Fibroblast of skin of scalp (primary cell): ENCODE measurements at regions not wholly inside any gene's neighbourhood (a gene's known extent, or its start where the extent isn't known, plus 50 kb on each side); places are given as distances from the start of the nearest gene placed in this dataset.

Experiments used
- DNase-seq: peaks from one replicate; pipeline ENCODE4 v3.0.0-alpha.2; 2013

DNA sequence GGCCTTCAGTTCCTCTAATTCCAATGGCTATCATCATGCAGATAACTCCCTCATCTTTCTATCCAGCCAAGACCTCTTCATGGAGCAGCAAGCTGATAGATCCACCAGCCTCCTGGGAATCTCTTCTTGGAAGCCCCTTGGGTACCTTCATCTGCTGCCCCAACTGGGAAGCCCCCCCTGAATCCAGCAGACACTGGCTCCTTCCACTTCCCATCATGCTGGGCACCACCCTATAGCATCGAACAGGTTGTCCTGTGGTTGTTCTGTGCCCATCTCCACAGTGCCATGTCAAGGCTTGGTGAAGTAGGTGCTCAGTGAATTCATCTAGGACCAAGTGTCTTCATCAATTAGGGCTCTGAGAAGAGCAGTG, 410.4 kb upstream of the KLF4 start:
- DNase-seq, result no peak

DNA sequence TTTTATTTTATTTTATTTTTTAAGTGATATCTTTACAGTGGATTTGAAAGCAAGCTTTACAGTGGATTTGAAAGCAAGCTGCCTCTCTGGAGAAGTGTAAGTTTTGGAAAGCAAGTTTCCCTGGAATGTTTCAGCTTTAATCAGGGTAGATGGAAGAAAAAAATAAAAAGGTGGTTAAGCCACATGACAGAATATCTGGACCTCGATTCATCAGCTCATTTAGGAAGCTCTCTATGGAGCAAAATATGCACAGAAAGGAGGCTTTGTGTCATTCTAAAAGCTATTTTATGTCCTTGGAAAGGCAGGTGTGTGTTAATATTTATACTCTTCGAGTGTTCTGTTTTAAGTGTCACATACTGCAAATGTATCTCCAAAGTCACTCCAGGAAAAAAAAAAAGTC, 409.2 kb upstream of the KLF4 start:
- no peak for DNase-seq

DNA sequence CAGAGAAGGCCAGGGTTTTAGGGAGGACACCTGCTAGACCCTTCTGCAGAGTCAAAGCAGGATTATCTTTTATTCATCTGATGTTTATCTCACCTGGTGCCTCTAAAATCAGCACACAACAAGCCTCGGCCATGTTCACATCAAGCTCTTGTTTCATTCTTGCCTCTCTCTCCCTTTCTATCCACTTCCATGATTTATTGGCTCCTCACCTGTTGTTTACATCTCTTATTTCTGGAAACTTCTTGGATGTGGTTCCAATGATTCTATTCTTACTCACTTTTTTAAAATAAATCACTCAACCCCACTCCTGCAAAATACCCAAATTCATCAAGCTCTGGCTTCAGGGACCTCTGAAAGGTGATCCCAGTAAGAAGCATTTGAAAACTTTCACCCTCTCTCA, 407.0 kb upstream of the KLF4 start:
- no peak for DNase-seq

DNA sequence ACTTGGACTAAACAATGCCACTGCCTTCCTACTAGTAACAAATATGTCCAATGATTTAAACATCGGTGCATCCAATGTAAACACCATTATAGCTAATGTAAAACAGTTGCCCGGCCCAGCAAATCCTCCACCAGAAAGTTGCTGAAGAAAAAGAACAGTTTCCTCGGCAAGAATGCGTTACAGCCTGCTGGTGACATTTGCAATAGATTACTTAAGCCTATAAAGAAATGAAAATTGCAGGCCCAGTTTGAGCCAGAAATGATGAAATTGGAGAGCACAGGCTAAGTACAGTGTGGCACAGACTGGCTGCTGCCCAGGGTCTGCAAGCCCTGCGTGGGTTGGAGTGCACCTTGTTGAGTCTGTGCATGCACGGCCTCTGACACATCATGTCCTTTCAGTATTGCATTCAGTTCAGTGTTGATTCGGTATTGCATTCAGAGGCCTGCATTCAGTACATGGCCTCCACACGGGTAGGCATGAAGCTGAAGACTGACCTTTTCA, 406.0 kb upstream of the KLF4 start:
- DNase-seq, result peak; percentile 47

DNA sequence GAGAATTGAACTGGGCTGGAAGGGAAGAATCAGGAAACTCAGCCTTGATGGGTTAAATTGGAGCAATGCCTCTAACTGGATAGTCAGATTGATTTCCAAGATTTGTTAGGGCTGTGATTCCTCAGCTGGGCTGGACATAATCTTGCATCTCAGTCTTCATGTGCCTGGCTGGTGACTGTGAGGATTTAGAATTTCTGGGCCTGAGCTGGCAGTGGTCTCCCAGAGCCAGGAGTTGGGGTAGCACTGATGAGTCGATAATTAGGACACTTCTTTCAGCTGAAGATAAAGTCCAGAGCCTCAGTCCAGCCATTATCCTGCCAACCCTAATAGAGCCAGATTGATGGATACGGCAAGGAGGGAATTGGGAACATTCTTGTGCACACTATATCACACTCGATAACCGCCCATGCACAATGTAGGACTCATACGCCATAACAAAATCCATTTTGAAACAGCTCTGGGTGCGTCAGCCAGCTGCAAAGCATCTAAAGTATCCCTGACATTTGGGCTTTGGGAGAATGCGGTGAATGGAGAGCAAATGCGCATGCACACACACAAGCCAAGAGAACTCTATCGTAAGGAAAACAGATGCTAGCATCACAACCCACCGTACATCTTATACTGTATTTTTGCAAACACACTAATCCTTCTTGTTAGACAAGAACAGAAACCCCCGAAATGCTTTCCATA, 405.1 kb upstream of the KLF4 start:
- DNase-seq, result peak; percentile 89

DNA sequence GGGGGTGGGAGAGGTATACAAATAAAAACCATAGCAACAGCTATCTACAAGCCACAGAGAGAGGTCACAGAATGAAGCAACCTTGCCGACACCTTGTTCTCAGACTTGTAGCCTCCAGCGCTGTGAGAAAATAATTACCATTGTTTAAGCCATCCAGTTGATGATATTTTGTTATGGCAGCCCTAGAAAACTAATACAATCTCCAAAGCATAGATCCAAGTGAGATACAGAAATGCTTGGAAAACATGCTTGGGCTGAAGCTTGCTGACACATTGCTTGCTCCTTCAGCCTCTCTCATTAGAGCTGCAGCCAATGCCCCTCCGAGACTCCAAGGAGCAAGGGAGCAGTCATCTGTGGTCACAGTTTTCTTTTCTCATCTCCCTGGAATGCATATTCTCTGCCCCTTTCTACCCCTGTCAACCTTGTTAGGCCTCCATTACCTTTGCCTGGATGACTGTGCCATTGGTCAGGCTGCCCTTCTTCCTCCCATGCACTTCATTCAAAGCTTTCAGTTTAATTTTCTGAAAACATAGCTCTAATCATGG, 401.4 kb upstream of the KLF4 start:
- DNase-seq, result peak; percentile 37

DNA sequence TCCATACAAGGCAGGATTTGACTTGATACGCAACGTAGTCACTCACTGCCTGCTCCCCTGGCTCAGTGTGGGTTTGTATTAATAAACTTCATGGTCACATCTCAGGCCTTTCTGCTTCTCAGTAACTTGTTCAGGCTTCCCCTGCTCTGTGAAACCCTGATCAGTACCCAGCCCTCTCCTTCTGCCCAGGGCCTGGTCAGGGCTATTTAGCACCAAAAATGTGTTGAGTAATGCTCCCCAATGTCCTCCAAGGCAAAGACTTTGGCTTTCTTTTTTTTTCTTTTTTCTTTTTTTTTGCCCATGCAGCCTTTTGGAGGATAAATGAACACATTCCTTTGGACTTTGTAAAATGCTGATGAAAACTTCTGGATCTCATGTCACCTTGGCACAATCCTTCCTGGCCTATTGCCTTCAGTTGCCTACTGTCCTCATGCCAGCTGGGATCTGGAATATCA, 399.2 kb upstream of the KLF4 start:
- DNase-seq, result peak; percentile 11

DNA sequence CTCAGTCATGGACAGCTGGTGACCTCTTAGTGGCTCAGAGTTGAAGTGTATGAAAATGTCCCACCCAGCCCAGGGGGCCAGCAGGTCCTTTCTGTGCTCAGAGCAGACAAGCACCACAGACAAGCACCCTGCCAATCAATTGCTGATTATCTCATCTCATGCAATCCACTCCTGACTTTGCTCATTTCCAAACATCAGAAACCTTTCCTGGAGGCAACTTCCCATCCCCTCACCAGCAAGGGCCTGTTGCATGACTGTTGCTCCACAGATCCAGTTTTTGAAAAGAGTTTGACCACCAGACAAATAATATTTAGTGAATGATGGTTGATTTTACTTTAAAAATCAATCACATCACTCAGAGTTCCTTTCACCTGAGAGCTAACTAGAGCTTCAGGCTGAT, 397.3 kb upstream of the KLF4 start:
- DNase-seq, result no peak

DNA sequence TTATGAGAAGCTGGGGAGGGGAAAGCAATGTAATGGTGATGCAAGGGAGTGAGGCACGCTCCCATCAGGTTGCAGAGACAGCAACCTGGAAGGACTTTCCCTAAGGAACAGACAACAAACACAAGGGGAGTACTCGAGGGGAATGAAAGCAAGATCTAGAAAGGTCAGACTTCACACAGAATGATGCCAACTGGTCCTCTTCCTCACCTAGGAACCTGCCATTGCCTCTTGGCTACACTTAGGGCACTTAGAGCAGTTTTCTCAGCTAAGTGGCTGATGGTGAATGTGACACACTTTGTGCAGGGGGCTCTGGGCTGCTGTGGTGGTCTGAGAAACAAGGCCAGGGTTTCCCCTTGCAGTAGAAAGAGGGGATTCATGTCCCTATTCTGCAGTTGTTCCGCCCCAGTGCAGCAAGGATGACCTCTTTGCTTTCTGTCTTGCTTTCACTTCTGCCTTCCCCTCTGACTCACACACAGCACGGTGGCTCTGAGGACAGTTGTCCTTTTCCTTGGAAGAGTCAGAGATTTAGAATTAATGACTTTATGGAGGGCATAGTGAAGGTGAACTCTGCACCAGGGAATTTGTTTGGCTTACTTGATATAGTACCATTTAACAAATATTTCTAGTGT, 394.0 kb upstream of the KLF4 start:
- no peak for DNase-seq

DNA sequence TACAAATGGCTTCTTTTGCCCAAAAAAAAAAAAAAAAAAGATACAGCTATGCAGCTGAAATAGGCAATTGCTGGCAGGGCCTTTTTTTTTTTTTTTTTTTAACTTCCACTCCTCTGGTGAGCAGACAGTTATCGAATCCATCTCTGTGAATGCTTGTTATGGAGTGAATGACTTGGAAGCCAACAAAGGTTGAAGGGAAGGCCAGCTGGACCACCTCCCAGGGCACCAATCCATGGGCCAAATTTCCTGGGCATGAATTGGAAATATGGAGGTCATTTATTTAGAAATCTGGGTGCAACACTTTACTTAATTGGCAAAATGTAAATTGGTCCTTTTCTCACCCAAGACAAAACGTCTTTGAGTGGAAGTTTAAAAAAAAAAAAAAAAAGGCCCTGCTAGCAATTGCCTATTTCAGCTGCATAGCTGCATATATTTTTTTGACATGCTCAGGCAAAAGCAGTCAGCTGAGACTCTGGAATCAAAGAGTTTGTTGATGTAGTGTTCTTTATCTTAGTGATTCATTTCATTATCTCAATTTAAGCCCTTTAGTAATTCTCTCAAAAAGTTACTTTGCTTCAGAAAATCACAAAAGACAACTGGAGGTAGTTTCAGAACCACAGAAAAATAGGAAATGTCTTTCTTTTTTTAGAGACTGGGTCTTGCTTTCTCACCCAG, 392.2 kb upstream of the KLF4 start:
- DNase-seq, result no peak

DNA sequence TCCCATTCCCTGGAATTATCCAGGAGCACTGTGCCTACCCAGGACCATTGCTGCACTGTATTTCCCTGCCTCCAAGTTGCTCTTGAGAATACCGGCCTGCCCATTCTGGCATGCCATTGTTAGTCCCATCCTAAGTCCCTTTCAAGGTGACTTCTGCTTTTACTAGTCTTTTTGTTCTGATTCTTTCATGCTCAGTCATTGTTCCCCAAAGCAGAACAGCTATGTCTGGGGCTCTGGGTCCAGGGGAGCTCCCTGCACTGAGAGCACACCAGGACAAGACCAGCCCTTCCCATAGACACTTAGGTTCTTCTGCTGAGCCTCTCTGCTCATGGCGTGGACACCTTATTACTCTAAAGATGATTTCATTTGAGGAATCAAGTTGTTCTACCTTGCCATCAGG, 388.9 kb upstream of the KLF4 start:
- no peak for DNase-seq

DNA sequence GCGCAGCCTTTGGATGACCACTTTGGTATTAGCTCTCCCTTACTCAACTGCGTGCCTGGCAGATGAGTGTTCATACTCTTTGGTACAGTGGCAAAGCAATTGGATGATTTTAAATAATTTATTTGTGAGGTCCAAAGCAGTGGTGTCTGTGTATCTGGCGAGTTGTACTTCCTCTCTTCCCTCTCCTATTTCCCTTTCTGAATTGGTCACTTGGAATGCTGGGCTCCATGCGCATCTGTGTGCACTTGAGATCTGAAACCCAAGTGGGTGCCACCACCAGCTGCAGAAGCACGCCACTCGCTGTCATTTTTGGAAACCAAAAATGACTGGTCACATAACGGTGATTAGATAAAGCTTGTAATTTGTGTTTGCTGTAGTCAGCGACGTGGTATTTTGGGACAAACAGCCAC, 386.0 kb upstream of the KLF4 start:
- DNase-seq, result no peak

DNA sequence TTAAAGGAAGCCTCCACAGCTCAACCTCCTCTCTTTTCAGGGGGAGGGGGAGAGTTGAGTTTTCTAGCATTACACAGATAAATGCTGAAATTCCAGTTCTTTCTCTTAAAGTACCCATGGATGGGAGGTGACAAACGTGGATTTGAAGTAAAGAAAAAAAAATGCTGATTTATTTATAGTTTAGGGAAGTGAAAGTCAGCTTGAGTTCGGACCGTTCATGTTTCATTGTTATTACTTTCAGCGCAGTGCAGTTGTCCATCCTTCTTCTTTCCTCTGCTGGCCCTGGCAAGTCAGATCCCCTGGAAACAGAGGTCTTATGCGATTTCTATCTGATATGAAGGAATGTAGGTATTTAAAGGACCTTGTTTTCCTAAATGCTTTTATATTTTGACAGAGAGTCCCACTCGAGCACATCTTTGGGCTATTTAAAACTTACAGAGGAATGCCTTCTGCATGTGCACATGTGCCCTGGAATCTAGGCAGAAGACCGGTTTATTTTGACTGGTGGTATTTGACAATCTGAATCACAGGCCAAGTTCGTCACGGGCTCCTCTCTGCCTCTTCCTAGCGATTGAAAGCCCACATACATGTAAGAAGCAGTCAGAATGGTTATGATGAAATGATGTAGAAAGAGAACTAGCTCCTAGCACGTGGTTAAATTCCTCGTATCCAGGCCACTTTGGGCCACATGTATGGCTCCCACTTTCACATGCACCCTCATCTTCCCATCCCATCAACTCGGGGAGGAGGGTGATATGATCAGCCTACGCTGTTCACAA, 385.2 kb upstream of the KLF4 start:
- no peak for DNase-seq

DNA sequence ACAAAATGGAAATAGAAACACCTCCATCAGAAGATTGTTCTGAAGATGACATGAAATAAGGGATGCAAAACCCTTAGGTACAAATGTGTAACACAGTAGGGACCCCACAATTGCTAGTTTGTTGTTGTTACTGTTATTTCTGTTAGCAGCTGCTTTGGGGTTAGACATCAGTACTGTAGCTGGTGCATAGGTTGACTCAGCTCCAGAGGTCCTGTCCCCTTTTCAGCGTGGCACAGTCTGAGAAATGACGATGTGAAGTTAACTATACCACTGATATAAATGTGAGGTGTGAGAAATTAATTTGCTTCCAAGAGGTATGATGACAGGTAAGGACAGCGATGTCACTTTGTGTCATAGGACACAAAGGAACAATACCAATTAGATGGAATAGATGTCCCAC, 384.6 kb upstream of the KLF4 start:
- no peak for DNase-seq

DNA sequence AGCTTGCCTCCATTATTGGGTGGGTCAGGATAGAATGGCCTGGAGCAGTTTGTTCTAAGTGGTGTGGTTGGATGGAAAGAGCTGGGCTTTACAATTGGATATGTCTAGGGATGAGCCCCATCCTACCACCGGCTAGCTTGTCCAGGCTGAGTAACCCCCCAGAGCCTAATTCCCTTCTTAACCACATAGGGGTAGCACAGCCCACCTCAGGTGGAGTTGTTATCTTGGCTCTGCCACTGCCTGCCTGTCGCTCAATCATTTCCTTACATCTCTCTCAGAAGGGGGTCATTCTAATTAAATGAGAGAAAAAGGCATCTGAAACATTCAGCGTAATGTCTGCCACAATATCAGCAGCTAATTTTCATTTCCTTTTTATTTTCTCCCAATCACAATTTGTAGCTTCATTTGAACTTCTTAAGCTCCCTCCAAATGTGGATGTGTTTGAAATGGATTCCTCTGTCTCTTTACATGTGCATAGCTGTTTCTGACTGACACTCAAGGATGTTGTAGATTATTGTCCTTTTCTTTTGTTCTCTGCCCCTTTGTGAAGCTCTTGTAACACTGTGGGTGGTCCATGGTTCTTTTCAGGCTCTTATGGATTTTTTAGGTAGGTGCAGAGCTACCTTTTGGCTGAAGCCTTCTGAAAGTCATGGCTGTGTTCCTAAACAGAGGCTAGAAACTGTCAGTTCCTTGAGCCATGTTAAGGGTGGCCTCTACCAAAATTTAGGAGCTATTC, 383.1 kb upstream of the KLF4 start:
- no peak for DNase-seq

DNA sequence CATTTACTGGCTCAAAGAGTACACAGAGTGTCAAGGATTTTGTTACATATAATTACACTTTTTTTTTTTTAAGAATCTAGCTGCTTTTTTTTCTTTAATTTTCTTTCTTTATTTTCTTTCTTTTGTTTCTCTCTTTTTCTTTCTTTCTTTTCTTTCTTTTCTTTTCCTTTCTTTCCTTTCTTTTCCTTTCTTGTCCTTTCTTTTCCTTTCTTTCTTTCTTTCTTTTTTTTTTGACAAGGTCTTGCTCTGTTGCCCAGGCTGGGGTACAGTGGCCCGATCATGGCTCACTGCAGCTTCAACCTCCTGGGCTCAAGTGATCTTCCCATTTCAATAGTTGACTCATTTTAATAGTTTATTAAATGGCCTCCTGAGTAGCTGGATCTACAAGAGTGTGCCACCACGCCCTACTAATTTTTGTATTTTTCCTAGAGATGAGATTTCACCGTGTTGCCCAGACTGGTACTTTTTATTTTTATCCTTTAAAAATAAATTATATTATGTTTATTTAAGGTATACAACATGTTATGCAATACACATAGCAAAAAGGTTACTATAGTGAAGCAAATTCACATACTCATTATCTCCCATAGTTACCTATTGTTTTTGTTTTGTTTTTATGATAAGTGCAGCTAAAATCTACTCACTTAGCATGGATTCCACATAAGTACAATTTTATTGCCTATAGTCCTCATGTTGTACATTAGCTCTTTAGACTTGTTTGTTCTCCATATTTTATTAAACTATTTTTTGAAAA, 381.5 kb upstream of the KLF4 start:
- DNase-seq, result no peak

DNA sequence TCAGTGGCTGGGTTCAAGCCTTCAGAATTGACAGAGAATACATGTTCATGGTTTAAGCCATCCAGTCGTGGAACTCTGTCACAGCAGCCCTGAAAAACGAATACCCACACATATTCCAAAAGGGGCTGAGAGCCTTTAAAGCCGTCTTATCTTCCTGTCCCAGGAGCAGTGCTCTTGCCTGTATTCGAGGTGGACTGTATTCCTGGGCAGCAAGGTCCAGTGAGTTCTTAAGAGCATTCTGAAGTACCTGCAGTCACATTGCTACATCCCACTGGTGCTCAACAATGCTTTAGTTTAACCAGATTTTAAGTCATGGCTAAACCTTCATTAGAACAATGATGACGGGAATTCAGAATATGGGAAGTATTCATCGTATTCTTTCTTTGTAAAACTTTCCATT, 380.7 kb upstream of the KLF4 start:
- DNase-seq, result no peak

DNA sequence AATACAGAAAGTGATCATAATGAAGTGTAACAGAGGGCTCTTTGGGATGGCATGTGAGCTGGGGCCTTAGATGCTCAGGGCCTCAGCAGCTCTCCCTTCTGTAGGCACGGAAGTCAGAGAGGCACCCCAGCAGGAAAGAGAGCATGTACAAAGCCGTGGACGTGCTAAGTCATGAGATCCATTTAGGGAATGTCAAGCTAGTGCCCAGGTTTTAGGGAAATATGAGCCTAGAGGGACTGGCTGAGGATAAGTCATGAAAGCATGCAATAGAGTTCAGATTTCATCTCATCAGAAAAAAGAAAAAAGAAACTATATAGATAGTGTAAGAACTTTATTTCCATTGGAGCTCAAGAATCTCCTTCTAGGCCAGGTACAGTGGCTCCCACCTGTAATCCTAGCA, 379.5 kb upstream of the KLF4 start:
- DNase-seq, result no peak

DNA sequence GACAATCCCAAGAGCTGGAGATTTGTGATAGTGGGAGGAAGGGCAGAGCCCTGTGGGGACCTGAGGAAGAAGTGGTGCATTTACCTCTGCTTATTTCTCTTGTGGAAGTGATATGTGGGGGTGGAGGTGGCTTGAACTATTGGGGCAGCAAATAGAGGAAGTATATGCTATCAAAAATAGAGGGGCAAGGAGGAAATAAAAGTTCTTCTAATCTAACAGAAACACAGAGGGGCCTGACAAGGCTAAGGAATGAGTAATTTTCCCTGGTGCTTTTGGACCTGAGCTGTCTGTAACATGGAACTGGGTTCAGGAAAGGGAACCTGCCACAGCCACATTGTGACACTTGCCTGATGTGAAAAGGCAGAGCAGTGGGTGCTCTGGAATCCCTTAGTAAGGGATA, 378.6 kb upstream of the KLF4 start:
- DNase-seq, result no peak

DNA sequence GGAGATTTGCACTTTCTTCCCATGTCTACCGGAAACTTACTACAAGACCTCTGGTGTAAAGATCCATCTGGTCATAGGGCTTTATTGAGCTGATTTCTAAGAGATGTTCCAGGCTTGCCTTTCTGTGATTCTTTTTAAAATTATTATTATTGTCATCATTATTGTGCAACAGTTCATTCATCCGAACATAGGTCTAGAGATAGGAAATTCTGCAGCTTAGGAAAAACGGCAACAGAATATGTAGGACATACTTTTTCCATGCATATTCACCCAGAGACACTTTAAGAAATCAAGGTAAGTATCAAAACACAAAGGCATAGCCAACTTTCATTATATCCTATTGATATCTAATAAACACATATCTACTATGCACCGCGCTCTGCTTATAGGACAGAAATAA, 378.2 kb upstream of the KLF4 start:
- DNase-seq, result no peak

DNA sequence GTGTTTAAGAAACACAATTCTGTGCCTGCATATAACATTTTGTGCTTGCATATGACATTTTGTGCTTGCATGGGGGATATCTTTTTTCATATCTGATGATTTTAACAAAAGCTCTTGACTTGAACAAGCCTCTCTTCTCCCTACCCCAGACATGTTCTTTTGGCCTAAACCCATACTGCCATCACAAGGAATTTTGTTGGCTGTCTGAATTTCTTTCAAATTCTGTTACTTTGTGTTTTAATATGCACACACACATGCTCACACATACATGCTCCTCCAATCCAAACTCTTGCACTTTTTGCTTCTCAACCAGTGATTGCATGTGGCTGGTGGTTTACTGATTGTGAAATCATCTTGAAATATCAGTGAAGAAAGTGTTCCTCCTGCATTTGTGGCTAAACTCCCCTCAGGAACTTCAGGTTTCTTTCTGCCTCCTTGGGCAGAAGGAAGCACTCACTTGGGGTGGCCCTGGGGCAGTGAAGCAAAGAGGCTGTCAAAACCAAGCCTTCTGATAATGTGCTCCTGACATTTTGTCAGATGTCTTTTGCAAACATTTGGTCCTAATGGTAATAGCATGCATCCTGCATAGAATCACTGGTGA, 377.2 kb upstream of the KLF4 start:
- no peak for DNase-seq
